ENCODE measurements at regions not wholly inside any gene's neighbourhood (a gene's known extent, or its start where the extent isn't known, plus 50 kb on each side); places are given as distances from the start of the nearest gene placed in this dataset.
"Not testable (repeated sequence)": the region's sequence is repeated elsewhere in the genome, so short reads cannot be mapped to it uniquely, and the experiment has no call there.

DNA sequence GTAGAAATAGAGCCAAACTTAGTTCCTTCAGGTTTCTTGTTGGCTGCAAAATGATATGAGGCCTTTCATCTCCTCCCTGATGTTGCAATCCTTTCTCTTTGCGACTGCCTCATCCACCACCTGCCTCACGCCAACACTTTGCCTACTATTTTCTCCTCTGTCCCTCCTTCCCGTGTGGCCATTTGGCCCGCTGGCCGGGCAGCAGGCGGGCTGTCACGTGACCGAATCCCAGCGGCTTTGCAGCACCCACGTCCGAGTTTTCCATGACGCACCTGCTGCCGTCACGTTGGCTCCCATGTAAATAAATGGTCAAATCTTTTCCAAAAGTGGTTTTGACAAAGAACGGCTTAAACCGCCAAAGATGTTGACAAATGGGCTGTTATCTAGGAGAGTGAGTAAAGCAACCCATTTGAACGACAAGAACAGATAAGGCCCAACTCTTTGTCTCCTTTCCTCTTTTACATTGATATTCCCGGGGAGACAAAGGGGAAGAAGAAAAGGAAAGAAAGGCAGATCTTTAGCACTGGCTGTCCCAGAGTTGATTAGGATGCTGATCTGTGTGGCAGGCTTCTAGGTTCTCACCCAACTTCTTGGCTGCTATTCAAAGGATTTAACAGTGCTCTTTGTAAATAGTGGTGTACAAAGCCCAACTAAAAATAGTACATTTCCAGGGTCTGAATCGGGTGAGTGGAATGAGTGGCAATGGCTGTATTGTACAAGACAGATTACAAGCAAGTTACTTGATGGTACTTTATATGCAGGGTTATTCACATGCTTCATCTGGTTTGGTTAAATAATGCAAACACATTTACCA, 174.2 kb upstream of the JADE1 start:
- peak overlapping the region; percentile 47 to 86 (median 76) for H3K27ac ChIP-seq
- peaks cover 0 to 28% (median 12%) of the 10 kb centered on the region in 9 donors for H3K4me1 ChIP-seq
- H3K9me3 ChIP-seq: no peaks in the 10 kb centered on the region
- DNase-seq (peak; percentile 88 to 89), ATAC-seq (peak; percentile 71 to 95 (median 92))
- no peaks in the 10 kb centered on the region for H3K36me3 ChIP-seq
- 18 to 33% methylated on average over 19 of the region's 19 CpGs for WGBS, 2 donors
- no peaks in the 10 kb centered on the region for H3K27me3 ChIP-seq
- intact Hi-C loops (cut with DNase I): loop anchor here in 3 of 10 donors (5.0 to 10.0 kb wide), 3 partner anchors 61 to 181 kb away; no protein-coding TSS in a partner anchor
- no peak for TF ChIP-seq CTCF (IDR thresholded peaks at IDR 0.05)
- peak overlapping the region in 4 of 10 donors; percentile 9 to 24 (median 14) for H3K4me3 ChIP-seq

GRCh38 chr4:128633067-128633466, 176.4 kb upstream of the JADE1 start:
- TF ChIP-seq CTCF (IDR thresholded peaks at IDR 0.05): no peak
- intact Hi-C loops (cut with DNase I): loop anchor here in 2 of 10 donors (10.0 kb wide), 2 partner anchors 58 to 178 kb away; no protein-coding TSS in a partner anchor
- ATAC-seq: no peak

DNA sequence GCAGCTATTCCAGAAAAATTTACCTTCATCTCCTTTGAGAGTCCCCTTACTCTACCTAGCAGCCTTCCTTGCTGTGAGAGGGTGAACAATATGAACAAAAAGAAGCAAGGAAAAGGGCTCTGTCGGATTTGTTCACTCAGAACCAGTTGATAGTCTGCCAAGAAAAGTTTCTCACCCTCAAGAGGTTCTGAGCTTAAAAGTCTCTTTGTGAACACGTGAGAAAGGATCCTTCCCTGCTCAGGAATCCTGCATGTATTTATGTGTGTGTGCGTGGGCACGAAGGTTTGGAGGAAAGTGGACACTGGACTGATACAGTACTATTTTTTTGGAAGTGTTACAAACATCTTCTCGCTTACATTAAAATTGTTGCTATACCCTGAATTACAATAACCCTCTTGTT, 178.6 kb upstream of the JADE1 start:
- Histone ChIP-seq H3K4me1 (peaks cover 0 to 12% (median 5%) of the 10 kb centered on the region in 9 donors), H3K27ac (no peak overlapping the region), H3K9me3 (peaks cover 0 to 2% (median 0%) of the 10 kb centered on the region in 11 donors), H3K36me3 (no peaks in the 10 kb centered on the region), H3K27me3 (no peaks in the 10 kb centered on the region), H3K4me3 (no peak overlapping the region)
- intact Hi-C loops (cut with DNase I): loop anchor here in 2 of 10 donors (10.0 kb wide), 2 partner anchors 56 to 176 kb away; no protein-coding TSS in a partner anchor
- WGBS, 2 donors: 56 to 62% methylated on average over 5 of the region's 5 CpGs
- no peak for TF ChIP-seq CTCF (IDR thresholded peaks at IDR 0.05)
- no peak for ATAC-seq
- DNase-seq: no peak

More at GRCh38 chr4:128633067-128633466, 176.4 kb upstream of the JADE1 start:
- H3K4me1 ChIP-seq: peaks cover 0 to 20% (median 8%) of the 10 kb centered on the region in 9 donors
- H3K27me3 ChIP-seq: no peaks in the 10 kb centered on the region
- no peaks in the 10 kb centered on the region for H3K9me3 ChIP-seq
- DNase-seq: no peak
- no peaks in the 10 kb centered on the region for H3K36me3 ChIP-seq
- 91 to 93% methylated on average over 1 of the region's 1 CpG for WGBS, 2 donors
- no peak overlapping the region for H3K4me3 ChIP-seq
- H3K27ac ChIP-seq: no peak overlapping the region

DNA sequence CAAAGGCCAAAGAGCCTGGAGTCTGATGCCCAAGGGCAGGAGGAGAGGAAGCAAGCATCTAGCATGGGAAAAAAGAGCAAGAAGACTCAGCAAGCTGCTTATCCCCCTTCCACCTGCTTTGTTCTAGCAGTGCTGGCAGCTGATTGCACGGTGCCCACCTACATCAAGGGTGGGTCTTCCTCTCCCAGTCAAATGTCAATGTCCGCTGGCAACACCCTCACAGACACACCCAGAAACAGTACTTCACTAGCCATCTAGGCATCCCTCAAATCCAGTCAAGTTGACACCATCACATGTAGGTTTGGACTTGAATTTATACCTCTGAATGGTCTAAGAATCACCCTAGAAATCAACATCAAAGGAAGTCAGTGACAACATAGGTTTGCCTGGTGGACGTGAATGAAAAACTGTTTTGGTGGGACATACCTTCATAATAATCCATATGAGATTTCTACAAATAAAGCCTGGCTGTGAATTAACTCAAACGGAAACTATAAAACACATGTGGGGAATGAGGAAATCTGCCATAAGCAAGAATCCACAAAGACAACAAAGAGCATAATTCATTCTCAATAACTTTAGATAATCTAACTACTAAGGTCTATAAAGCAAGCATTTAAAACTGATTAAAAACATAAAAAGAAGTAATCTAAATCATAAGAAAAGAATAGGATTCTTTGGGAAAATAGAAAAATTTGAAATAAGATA, 185.8 kb upstream of the JADE1 start:
- WGBS, 2 donors: 89 to 92% methylated on average over 4 of the region's 4 CpGs

GRCh38 chr4:128620279-128620965, 189.1 kb upstream of the JADE1 start:
- H3K4me3 ChIP-seq; ATAC-seq; H3K4me1 ChIP-seq; H3K36me3 ChIP-seq; H3K27ac ChIP-seq; intact Hi-C loops (cut with DNase I); DNase-seq; H3K27me3 ChIP-seq; H3K9me3 ChIP-seq: not testable (repeated sequence)
- WGBS, 2 donors: 86 to 96% methylated on average over 7 of the region's 7 CpGs

More for the DNA sequence above, 185.8 kb upstream of the JADE1 start:
- Histone ChIP-seq H3K27ac (no peak overlapping the region), H3K9me3 (peaks cover 0 to 6% (median 0%) of the 10 kb centered on the region in 11 donors), H3K4me3 (no peak overlapping the region), H3K27me3 (no peaks in the 10 kb centered on the region), H3K36me3 (no peaks in the 10 kb centered on the region), H3K4me1 (no peaks in the 10 kb centered on the region)
- TF ChIP-seq CTCF (IDR thresholded peaks at IDR 0.05): no peak
- ATAC-seq (no peak), DNase-seq (no peak)
- intact Hi-C loops (cut with DNase I): no loop called here

Measured in heart right ventricle (tissue), 16 donors.